ENCODE measurements at regions not wholly inside any gene's neighbourhood (a gene's known extent, or its start where the extent isn't known, plus 50 kb on each side); places are given as distances from the start of the nearest gene placed in this dataset.

DNA sequence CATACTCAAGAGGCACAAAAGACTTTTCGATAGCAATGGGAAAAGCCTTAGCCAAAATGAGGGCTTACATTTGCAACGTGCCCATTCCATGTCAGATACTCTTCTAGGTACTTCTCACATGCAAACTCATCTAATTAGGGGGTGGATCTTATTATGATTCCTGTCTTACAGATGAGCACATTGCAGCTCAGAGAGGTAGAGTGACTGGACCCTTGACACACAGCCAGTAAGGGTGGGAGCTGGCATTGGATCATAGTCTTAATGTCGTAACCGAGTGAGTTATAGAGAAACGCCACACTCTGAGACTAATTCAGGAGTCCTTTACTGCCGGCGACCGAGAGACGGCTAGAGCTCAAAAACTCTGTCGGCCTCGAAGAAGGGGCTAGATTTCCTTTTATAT, 78.8 kb upstream of the GRIN2A start:
- TF ChIP-seq POLR2A (IDR thresholded peaks at IDR 0.05; ENCODE audit: low read depth, low read length) = no peak
- no peak for TF ChIP-seq SPI1 (IDR thresholded peaks at IDR 0.05; ENCODE audit: low read depth, low read length)
- no peak for TF ChIP-seq POLR2AphosphoS5 (IDR thresholded peaks at IDR 0.05; ENCODE audit: low read depth, low read length)

Data from GM12891 (cell line).